ENCODE measurements at regions not wholly inside any gene's neighbourhood (a gene's known extent, or its start where the extent isn't known, plus 50 kb on each side); places are given as distances from the start of the nearest gene placed in this dataset.

- no peak overlapping the region for H2BK12ac ChIP-seq (ENCODE audit: low read length)
- H2AK5ac ChIP-seq (ENCODE audit: low read depth, low read length) = no peak overlapping the region
- H2BK15ac ChIP-seq (ENCODE audit: low read length) = no peak overlapping the region
- no CpG with 5 or more reads among the region's 5 CpGs for WGBS, 2 donors (ENCODE audit: extremely low coverage in 2 of 2, insufficient read length in 2 of 2, insufficient replicate concordance in 1 of 2)
- H3K27ac ChIP-seq (replicated peaks; ENCODE audit: low read length) = no peak overlapping the region
- H3K4me3 ChIP-seq (ENCODE audit: low read length in 2 of 2) = no peak overlapping the region
- no peak overlapping the region for H3K4me2 ChIP-seq (ENCODE audit: insufficient read depth, low read length, poor library complexity, severe bottlenecking)
- H3K27me3 ChIP-seq (ENCODE audit: control insufficient read depth in 3 of 3, insufficient read depth in 3 of 3, low read depth in 1 of 3, low read length in 3 of 3) = no peaks in the 10 kb centered on the region
- H2BK5ac ChIP-seq (ENCODE audit: low read length) = no peak overlapping the region
- H3K4me1 ChIP-seq (ENCODE audit: control insufficient read depth in 2 of 2, insufficient read depth in 1 of 2, low read depth in 1 of 2, low read length in 2 of 2) = peaks cover 3 to 8% of the 10 kb centered on the region in 2 donors
- no peak overlapping the region for H3K9ac ChIP-seq (ENCODE audit: low read depth, low read length, poor library complexity)
- H3K79me1 ChIP-seq (ENCODE audit: low read depth, low read length) = no peaks in the 10 kb centered on the region
- no peak overlapping the region for H3K4ac ChIP-seq (ENCODE audit: low read length)
- H4K8ac ChIP-seq (ENCODE audit: low read depth, low read length) = no peak overlapping the region
- H4K91ac ChIP-seq (ENCODE audit: low read depth, low read length, poor library complexity) = no peak overlapping the region
- H3K23ac ChIP-seq (ENCODE audit: low read depth, low read length, poor library complexity) = no peak overlapping the region
- H3K18ac ChIP-seq (ENCODE audit: low read length) = no peak overlapping the region
- no peaks in the 10 kb centered on the region for H3K36me3 ChIP-seq (replicated peaks in 1 of 2; ENCODE audit: control insufficient read depth in 2 of 2, insufficient read depth in 2 of 2, low read length in 2 of 2)
- no peak overlapping the region for H2BK120ac ChIP-seq (ENCODE audit: low read depth, low read length)
- no peak overlapping the region for H3K14ac ChIP-seq (ENCODE audit: low read length)
- H2AFZ ChIP-seq (ENCODE audit: low read length) = no peak overlapping the region
- DNase-seq (ENCODE audit: low spot score) = no peak
- peaks cover 1 to 3% of the 10 kb centered on the region in 2 donors for H3K9me3 ChIP-seq (replicated peaks in 1 of 2; ENCODE audit: control insufficient read depth in 2 of 2, insufficient read depth in 1 of 2, low read depth in 1 of 2, low read length in 2 of 2)
Observed at GRCh38 chr16:9151597-9151996, 60.2 kb downstream of the HAPSTR1 start.

DNA sequence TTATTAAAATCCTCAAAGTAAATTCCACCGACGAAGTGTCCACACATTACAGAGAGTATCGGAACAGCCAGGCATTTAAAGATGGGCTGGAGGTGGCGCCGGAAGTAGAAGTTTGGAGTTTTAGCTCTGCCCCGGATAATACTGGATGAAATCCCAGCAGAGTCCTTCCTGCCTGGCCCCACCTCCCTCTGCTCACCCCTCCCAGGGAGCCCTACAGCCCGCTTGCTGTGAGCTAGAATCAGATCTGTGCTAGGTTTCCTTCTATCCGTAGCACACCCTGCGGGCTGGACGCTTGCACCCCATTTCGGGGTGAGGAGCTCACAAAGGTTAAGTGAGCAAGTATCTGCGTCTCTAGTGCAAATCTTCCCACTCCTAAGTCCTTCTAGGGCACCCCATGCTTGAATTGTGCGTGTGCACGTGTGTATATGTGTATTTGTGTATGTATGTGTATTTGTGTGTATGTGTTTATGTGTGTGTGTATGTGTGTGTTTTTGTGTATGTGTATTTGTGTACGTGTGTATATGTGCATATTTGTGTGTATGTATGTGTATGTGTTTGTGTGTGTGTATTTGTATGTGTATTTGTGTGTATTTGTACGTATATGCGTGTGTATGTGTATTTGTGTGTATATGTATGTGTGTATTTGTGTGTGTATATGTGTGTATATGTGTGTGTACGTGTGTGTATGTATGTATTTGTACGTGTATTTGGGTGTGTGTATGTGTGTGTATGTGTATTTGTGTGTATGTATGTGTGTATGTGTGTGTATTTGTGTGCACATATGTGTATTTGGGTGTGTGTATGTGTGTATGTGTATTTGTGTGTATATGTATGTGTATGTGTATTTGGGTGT, 61.4 kb downstream of the HAPSTR1 start:
- Histone ChIP-seq H3K4me3 (ENCODE audit: low read length in 2 of 2) (peak overlapping the region in 1 of 2 donors; percentile 64), H3K36me3 (replicated peaks in 1 of 2; ENCODE audit: control insufficient read depth in 2 of 2, insufficient read depth in 2 of 2, low read length in 2 of 2) (no peaks in the 10 kb centered on the region), H2BK120ac (ENCODE audit: low read depth, low read length) (no peak overlapping the region), H3K27ac (replicated peaks; ENCODE audit: low read length) (no peak overlapping the region), H3K23ac (ENCODE audit: low read depth, low read length, poor library complexity) (no peak overlapping the region), H2BK15ac (ENCODE audit: low read length) (no peak overlapping the region), H3K79me1 (ENCODE audit: low read depth, low read length) (no peaks in the 10 kb centered on the region), H3K9ac (ENCODE audit: low read depth, low read length, poor library complexity) (no peak overlapping the region), H2AK5ac (ENCODE audit: low read depth, low read length) (no peak overlapping the region), H2AFZ (ENCODE audit: low read length) (no peak overlapping the region), H3K27me3 (ENCODE audit: control insufficient read depth in 3 of 3, insufficient read depth in 3 of 3, low read depth in 1 of 3, low read length in 3 of 3) (no peaks in the 10 kb centered on the region), H3K9me3 (replicated peaks in 1 of 2; ENCODE audit: control insufficient read depth in 2 of 2, insufficient read depth in 1 of 2, low read depth in 1 of 2, low read length in 2 of 2) (peaks cover 0 to 3% of the 10 kb centered on the region in 2 donors), H2BK5ac (ENCODE audit: low read length) (no peak overlapping the region), H3K14ac (ENCODE audit: low read length) (no peak overlapping the region), H2BK12ac (ENCODE audit: low read length) (no peak overlapping the region), H3K18ac (ENCODE audit: low read length) (no peak overlapping the region), H3K4me1 (ENCODE audit: control insufficient read depth in 2 of 2, insufficient read depth in 1 of 2, low read depth in 1 of 2, low read length in 2 of 2) (peaks cover 3 to 8% of the 10 kb centered on the region in 2 donors), H3K4ac (ENCODE audit: low read length) (no peak overlapping the region), H4K8ac (ENCODE audit: low read depth, low read length) (no peak overlapping the region), H3K4me2 (ENCODE audit: insufficient read depth, low read length, poor library complexity, severe bottlenecking) (no peak overlapping the region), H4K91ac (ENCODE audit: low read depth, low read length, poor library complexity) (no peak overlapping the region)
- DNase-seq (ENCODE audit: low spot score) = no peak
- WGBS, 2 donors (ENCODE audit: extremely low coverage in 2 of 2, insufficient read length in 2 of 2, insufficient replicate concordance in 1 of 2) = 98% methylated on average over 5 of the region's 19 CpGs; no CpG with 5 or more reads in 1 of the 2 donors

GRCh38 chr16:9153502-9153864, 62.0 kb downstream of the HAPSTR1 start:
- Histone ChIP-seq H3K79me1 (ENCODE audit: low read depth, low read length) (no peaks in the 10 kb centered on the region), H3K4me1 (ENCODE audit: control insufficient read depth in 2 of 2, insufficient read depth in 1 of 2, low read depth in 1 of 2, low read length in 2 of 2) (peaks cover 3 to 6% of the 10 kb centered on the region in 2 donors), H3K9ac (ENCODE audit: low read depth, low read length, poor library complexity) (no peak overlapping the region), H3K4ac (ENCODE audit: low read length) (no peak overlapping the region), H2AK5ac (ENCODE audit: low read depth, low read length) (no peak overlapping the region), H3K23ac (ENCODE audit: low read depth, low read length, poor library complexity) (no peak overlapping the region), H3K27ac (replicated peaks; ENCODE audit: low read length) (no peak overlapping the region), H3K18ac (ENCODE audit: low read length) (no peak overlapping the region), H2BK15ac (ENCODE audit: low read length) (no peak overlapping the region), H3K36me3 (replicated peaks in 1 of 2; ENCODE audit: control insufficient read depth in 2 of 2, insufficient read depth in 2 of 2, low read length in 2 of 2) (no peaks in the 10 kb centered on the region), H3K14ac (ENCODE audit: low read length) (no peak overlapping the region), H4K91ac (ENCODE audit: low read depth, low read length, poor library complexity) (no peak overlapping the region), H2BK5ac (ENCODE audit: low read length) (no peak overlapping the region), H2AFZ (ENCODE audit: low read length) (no peak overlapping the region), H4K8ac (ENCODE audit: low read depth, low read length) (no peak overlapping the region), H2BK120ac (ENCODE audit: low read depth, low read length) (no peak overlapping the region), H3K9me3 (replicated peaks in 1 of 2; ENCODE audit: control insufficient read depth in 2 of 2, insufficient read depth in 1 of 2, low read depth in 1 of 2, low read length in 2 of 2) (peaks cover 0 to 3% of the 10 kb centered on the region in 2 donors), H2BK12ac (ENCODE audit: low read length) (no peak overlapping the region), H3K27me3 (ENCODE audit: control insufficient read depth in 3 of 3, insufficient read depth in 3 of 3, low read depth in 1 of 3, low read length in 3 of 3) (no peaks in the 10 kb centered on the region), H3K4me2 (ENCODE audit: insufficient read depth, low read length, poor library complexity, severe bottlenecking) (no peak overlapping the region), H3K4me3 (ENCODE audit: low read length in 2 of 2) (no peak overlapping the region)
- WGBS, 2 donors (ENCODE audit: extremely low coverage in 2 of 2, insufficient read length in 2 of 2, insufficient replicate concordance in 1 of 2) = 100% methylated on average over 4 of the region's 4 CpGs; no CpG with 5 or more reads in 1 of the 2 donors
- no peak for DNase-seq (ENCODE audit: low spot score)

DNA sequence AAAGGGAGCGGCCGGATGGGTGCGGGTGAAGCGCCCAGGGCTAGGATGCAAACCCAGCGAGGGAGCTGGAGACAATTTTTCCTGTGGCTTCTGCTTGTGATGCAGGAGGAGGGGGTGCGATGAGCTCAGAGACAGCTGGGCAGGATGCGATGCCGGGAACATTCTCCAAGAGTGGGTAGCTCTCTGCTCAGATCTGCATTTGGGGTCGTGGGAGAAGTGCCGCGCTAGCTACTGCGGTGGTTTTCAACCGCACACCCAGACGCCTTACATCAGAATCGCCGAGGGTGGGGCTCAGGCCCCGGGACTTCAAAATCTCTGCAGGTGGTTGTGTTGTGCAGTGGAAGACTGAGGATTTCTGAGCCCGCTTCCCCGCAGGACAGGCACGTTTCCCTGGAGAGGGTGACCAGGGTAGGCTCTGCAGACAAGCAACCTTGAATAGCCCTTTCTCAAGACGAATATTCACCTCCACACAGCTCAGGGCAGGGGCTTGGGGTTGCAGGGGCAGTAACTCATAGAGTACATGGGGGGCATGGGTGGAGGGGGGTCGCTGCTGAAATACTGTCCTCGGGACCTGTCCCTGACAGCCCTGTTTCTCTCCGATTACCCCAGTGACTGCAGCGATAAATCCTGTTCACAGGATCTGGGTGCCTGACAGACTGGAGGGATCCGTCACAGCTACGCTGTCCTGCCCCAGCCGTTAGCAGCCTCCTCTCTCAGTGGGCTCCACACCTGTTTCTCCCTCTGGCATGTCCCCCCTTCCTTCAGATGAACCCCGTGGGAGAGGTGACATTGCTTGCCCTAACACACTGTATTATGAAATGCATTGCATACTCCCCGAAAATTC, 63.3 kb downstream of the HAPSTR1 start:
- Histone ChIP-seq H3K14ac (ENCODE audit: low read length) (no peak overlapping the region), H2BK12ac (ENCODE audit: low read length) (no peak overlapping the region), H3K36me3 (replicated peaks in 1 of 2; ENCODE audit: control insufficient read depth in 2 of 2, insufficient read depth in 2 of 2, low read length in 2 of 2) (no peaks in the 10 kb centered on the region), H4K8ac (ENCODE audit: low read depth, low read length) (no peak overlapping the region), H4K91ac (ENCODE audit: low read depth, low read length, poor library complexity) (no peak overlapping the region), H2AK5ac (ENCODE audit: low read depth, low read length) (no peak overlapping the region), H3K9me3 (replicated peaks in 1 of 2; ENCODE audit: control insufficient read depth in 2 of 2, insufficient read depth in 1 of 2, low read depth in 1 of 2, low read length in 2 of 2) (no peaks in the 10 kb centered on the region), H3K23ac (ENCODE audit: low read depth, low read length, poor library complexity) (no peak overlapping the region), H3K9ac (ENCODE audit: low read depth, low read length, poor library complexity) (no peak overlapping the region), H2BK120ac (ENCODE audit: low read depth, low read length) (peak overlapping the region; percentile 48), H2BK5ac (ENCODE audit: low read length) (no peak overlapping the region), H2BK15ac (ENCODE audit: low read length) (no peak overlapping the region), H2AFZ (ENCODE audit: low read length) (no peak overlapping the region), H3K4me3 (ENCODE audit: low read length in 2 of 2) (no peak overlapping the region), H3K4ac (ENCODE audit: low read length) (no peak overlapping the region), H3K18ac (ENCODE audit: low read length) (peak overlapping the region; percentile 19), H3K27ac (replicated peaks; ENCODE audit: low read length) (no peak overlapping the region), H3K4me2 (ENCODE audit: insufficient read depth, low read length, poor library complexity, severe bottlenecking) (no peak overlapping the region), H3K27me3 (ENCODE audit: control insufficient read depth in 3 of 3, insufficient read depth in 3 of 3, low read depth in 1 of 3, low read length in 3 of 3) (no peaks in the 10 kb centered on the region), H3K4me1 (ENCODE audit: control insufficient read depth in 2 of 2, insufficient read depth in 1 of 2, low read depth in 1 of 2, low read length in 2 of 2) (peaks cover 0 to 3% of the 10 kb centered on the region in 2 donors), H3K79me1 (ENCODE audit: low read depth, low read length) (no peaks in the 10 kb centered on the region)
- no CpG with 5 or more reads among the region's 30 CpGs for WGBS, 2 donors (ENCODE audit: extremely low coverage in 2 of 2, insufficient read length in 2 of 2, insufficient replicate concordance in 1 of 2)
- no peak for DNase-seq (ENCODE audit: low spot score)

Measured in neuronal stem cell (in vitro differentiated cells).